Tibial nerve (tissue), 4 donors: ENCODE measurements at regions not wholly inside any gene's neighbourhood (a gene's known extent, or its start where the extent isn't known, plus 50 kb on each side); places are given as distances from the start of the nearest gene placed in this dataset.

Experiments
- EP300 ChIP-seq, 2 donors: sonication (generic); formaldehyde crosslinking; IDR thresholded peaks; one replicate each; pipeline ENCODE4 v1.6.1; 2017; ENCODE audit warnings: antibody characterized with exemption in 2 of 2, mild to moderate bottlenecking in 1 of 2
- POLR2A ChIP-seq, 2 donors: fragments of 450-650 bp; IDR thresholded peaks; one replicate each; pipeline ENCODE4 v1.6.1; 2017; ENCODE audit warnings: antibody characterized with exemption in 2 of 2, mild to moderate bottlenecking in 2 of 2, moderate library complexity in 2 of 2
- TF ChIP-seq, protein P1 (sequence below), 5 experiments: fragments of 200-600 bp in 3 of 5; fragments of 450-650 bp in 2 of 5; sonication (generic) in 3 of 5; IDR thresholded peaks; one replicate each; pipeline ENCODE4 v1.5.1; 2016 to 2019; ENCODE audit warnings: antibody characterized with exemption in 5 of 5, mild to moderate bottlenecking in 3 of 5, moderate library complexity in 2 of 5

GRCh38 chr7:92888-93672 lies 99.3 kb upstream of the FAM20C start:
- TF ChIP-seq, protein P1, sequence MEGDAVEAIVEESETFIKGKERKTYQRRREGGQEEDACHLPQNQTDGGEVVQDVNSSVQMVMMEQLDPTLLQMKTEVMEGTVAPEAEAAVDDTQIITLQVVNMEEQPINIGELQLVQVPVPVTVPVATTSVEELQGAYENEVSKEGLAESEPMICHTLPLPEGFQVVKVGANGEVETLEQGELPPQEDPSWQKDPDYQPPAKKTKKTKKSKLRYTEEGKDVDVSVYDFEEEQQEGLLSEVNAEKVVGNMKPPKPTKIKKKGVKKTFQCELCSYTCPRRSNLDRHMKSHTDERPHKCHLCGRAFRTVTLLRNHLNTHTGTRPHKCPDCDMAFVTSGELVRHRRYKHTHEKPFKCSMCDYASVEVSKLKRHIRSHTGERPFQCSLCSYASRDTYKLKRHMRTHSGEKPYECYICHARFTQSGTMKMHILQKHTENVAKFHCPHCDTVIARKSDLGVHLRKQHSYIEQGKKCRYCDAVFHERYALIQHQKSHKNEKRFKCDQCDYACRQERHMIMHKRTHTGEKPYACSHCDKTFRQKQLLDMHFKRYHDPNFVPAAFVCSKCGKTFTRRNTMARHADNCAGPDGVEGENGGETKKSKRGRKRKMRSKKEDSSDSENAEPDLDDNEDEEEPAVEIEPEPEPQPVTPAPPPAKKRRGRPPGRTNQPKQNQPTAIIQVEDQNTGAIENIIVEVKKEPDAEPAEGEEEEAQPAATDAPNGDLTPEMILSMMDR (IDR thresholded peaks at IDR 0.05): no peak
- no peak for TF ChIP-seq POLR2A (IDR thresholded peaks at IDR 0.05)
- no peak for TF ChIP-seq EP300 (IDR thresholded peaks at IDR 0.05)
